Rectal smooth muscle tissue (tissue), 1 donor: ENCODE measurements at regions not wholly inside any gene's neighbourhood (a gene's known extent, or its start where the extent isn't known, plus 50 kb on each side); places are given as distances from the start of the nearest gene placed in this dataset.

ENCODE experiments used
- H3K27ac ChIP-seq: one replicate; pipeline ENCODE4 v1.7.0; 2013; ENCODE audit warnings: low read depth, low read length, inconsistent platforms
- H3K27me3 ChIP-seq: one replicate; pipeline ENCODE4 v1.7.0; 2013; ENCODE audit warnings: low read length; ENCODE audit not compliant: control insufficient read depth, insufficient read depth
- H3K36me3 ChIP-seq: one replicate; pipeline ENCODE4 v1.7.0; 2013; ENCODE audit warnings: low read length; ENCODE audit not compliant: control insufficient read depth, insufficient read depth
- H3K4me1 ChIP-seq: one replicate; pipeline ENCODE4 v1.7.0; 2013; ENCODE audit warnings: low read length; ENCODE audit not compliant: control insufficient read depth, insufficient read depth
- H3K4me3 ChIP-seq: one replicate; pipeline ENCODE4 v1.7.0; 2013; ENCODE audit warnings: low read length
- H3K9ac ChIP-seq: one replicate; pipeline ENCODE4 v1.7.0; 2013; ENCODE audit warnings: low read length

DNA sequence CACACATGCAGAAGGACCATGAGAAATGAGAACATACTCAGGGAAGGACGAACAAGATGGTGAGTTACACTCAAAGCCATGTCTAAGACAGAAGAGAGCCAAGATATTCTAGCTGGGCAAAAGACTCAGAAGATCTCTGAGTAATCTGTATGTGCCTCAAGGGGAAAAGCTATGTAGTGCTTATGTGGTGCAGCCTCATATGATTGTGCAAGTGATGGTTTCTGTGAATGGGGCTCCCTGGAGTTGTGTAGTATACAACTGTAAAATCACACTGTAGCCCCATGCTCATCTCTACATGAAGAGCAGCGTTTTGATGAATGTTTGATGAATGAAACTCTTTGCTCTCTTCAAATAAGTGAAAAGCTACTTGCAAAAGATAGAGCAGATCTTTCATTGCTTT, 57.5 kb downstream of the OSR1 start:
- H3K27me3 ChIP-seq, result no peaks in the 10 kb centered on the region
- H3K36me3 ChIP-seq, result no peaks in the 10 kb centered on the region
- H3K27ac ChIP-seq, result no peak overlapping the region
- no peak overlapping the region for H3K4me3 ChIP-seq
- H3K4me1 ChIP-seq, result no peaks in the 10 kb centered on the region
- H3K9ac ChIP-seq, result no peak overlapping the region

DNA sequence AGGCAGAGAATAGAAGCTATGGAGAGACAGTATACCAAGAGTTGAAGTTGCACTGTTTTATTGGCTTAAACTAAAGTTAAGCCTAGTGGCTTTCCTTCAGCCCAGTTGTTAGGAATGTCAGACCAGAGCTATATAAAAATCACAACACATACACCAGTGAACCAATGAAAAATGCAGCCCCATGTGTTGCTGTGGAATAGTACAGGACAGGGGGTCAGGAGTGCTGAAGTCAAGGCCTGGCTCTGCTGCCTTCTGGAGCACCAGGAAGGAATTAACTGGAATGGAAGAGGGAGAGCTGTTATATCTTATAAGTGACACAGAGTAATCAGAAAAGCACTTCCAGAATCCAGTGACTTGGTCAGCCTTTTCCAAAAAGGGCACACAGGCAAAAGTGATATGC, 58.9 kb downstream of the OSR1 start:
- Histone ChIP-seq H3K4me1 (no peaks in the 10 kb centered on the region), H3K9ac (no peak overlapping the region), H3K27ac (no peak overlapping the region), H3K27me3 (no peaks in the 10 kb centered on the region), H3K4me3 (no peak overlapping the region), H3K36me3 (no peaks in the 10 kb centered on the region)

DNA sequence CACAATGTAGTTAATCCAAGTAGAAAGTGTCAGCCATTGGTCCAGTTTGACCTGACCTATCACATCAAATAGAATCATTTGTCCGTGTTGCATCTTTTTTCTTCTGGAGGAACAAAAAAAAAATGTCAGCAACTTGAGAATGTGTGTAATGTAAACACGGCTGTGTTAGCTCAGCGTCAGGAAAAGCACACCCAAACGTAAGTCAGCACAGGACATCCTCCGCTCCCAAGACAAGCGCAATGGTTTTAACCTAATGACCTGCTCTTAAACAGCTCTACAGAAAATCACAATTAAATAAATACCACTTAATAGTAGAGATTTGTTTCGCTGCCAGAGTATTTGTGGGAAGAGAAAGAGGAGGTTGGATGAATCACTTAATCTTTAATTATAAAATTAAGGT, 59.4 kb downstream of the OSR1 start:
- no peak overlapping the region for H3K9ac ChIP-seq
- no peak overlapping the region for H3K4me3 ChIP-seq
- no peaks in the 10 kb centered on the region for H3K36me3 ChIP-seq
- no peaks in the 10 kb centered on the region for H3K4me1 ChIP-seq
- no peaks in the 10 kb centered on the region for H3K27me3 ChIP-seq
- no peak overlapping the region for H3K27ac ChIP-seq

DNA sequence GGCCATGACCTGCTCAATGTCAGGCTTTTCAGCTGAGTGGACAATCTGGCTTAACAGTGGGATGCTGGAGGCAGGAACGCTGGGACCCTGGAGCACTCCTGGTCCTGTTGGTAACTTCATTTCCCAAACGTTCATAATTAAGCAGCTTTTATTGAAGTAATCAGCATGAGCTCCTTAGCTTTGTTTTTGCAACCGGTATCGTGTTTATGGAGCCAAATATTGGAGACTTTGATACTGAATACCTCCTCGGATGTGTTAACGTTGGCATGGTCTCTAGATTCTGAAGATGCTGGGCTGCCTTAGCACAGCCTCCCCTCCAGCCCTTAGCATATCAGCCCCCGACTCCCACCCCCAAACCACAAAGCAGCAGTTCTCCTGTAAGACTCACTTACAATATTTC, 60.7 kb downstream of the OSR1 start:
- Histone ChIP-seq H3K27ac (no peak overlapping the region), H3K4me1 (no peaks in the 10 kb centered on the region), H3K9ac (no peak overlapping the region), H3K36me3 (no peaks in the 10 kb centered on the region), H3K4me3 (no peak overlapping the region), H3K27me3 (no peaks in the 10 kb centered on the region)

DNA sequence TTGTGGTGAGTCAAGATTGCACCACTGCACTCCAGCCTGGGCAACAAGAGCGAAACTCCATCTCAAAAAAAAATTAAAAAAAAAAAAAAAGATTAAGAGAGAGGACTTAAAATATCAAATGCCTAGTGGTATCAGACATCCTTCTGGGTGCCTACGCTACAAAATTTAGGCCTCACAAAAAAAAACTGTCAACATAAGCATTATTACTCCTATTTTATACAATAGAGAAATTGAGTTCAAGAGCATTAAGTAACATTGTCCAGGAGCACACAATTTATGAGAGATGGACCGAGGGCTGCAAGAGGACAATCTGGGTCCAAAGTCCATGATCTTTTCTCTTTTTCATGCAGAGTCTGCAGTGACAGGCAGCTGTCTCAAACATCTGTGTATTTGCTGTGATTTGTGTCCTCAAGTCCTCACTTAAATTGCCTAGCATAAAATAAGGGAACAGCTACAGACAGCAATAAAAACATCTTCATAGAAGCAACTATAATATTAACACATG, 62.4 kb downstream of the OSR1 start:
- no peaks in the 10 kb centered on the region for H3K36me3 ChIP-seq

DNA sequence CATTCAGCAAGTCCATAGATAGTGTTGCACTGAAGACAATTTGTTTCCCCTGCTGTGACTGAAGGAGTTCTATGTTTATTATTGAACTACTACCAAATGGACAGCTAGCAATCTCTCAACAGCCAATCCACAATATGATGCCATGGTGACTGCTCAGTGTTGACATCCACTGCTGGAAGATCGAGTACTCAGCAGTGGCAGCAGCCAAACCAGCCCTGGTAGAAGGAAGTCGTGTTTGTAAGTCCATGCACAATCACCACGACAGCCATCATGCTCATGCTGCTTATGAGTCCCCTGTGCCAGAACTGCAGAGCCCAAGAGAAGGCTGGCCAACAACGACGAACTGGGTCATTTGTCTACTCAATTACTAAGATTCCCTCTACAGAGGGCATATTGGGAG, 66.4 kb downstream of the OSR1 start:
- Histone ChIP-seq H3K27me3 (no peaks in the 10 kb centered on the region), H3K36me3 (no peaks in the 10 kb centered on the region), H3K27ac (no peak overlapping the region), H3K4me1 (no peaks in the 10 kb centered on the region), H3K9ac (no peak overlapping the region), H3K4me3 (no peak overlapping the region)

More for the DNA sequence above, 62.4 kb downstream of the OSR1 start:
- Histone ChIP-seq H3K9ac (no peak overlapping the region), H3K4me1 (no peaks in the 10 kb centered on the region), H3K4me3 (no peak overlapping the region), H3K27ac (no peak overlapping the region), H3K27me3 (no peaks in the 10 kb centered on the region)

DNA sequence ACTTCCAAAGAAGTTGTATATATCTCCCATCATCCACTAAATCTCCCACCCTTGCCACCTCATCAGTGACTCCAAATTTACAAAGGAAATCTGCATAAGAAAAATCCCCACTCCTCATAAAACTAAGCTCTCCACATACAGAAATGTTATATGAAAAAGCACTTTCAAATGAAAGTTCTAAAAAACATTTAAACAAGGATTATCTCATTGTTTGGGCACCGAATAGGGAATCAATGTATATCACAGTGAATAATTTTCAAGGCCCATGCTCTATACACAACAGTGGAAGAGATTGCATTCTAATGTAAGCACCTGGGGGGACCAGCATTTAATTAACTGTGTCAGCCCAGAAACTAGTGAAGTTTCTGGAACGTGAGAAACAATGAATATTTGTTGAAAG, 70.1 kb downstream of the OSR1 start:
- Histone ChIP-seq H3K27ac (no peak overlapping the region), H3K9ac (no peak overlapping the region), H3K36me3 (no peaks in the 10 kb centered on the region), H3K4me1 (no peaks in the 10 kb centered on the region), H3K4me3 (no peak overlapping the region), H3K27me3 (no peaks in the 10 kb centered on the region)

DNA sequence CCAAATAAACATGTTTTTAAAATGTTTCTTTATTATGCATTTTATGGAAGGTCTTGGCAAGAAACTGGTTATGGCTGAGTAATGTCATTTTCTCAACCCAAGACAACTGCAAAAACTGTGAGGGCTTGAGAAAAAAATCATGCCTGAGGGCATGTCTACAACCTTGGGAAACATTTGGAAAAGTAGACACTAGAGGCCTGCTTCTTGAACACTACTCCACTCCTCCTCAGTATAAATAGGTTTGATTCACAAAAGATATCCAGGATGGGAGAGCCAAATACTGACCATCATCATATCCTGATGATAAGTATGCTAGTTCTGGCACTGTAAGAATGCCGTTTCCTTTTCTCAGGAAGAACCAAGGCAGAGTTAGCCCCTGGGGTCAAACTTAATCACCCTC, 71.1 kb downstream of the OSR1 start:
- no peak overlapping the region for H3K9ac ChIP-seq
- H3K4me1 ChIP-seq, result no peaks in the 10 kb centered on the region
- no peaks in the 10 kb centered on the region for H3K27me3 ChIP-seq
- H3K36me3 ChIP-seq, result no peaks in the 10 kb centered on the region
- H3K4me3 ChIP-seq, result no peak overlapping the region
- H3K27ac ChIP-seq, result no peak overlapping the region

DNA sequence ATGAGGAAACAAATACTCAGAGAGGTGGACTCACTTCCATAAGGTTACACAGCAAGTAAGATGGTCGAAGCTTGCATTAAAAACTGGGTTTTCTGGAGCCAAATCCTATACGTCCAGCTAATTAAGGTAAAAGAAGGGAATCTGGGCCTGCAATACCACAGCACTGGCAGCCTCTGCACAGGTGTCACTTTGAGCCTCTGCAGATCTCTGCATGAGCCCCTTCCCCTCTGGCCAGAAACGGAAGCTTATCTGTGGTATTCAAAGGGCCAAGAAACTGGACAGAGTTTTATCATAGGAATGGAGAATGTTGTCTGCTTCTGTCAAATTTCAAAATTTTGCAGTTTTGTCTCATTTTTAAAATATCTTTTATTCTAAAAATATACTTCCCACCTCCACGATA, 76.1 kb downstream of the OSR1 start:
- Histone ChIP-seq H3K4me3 (no peak overlapping the region), H3K4me1 (no peaks in the 10 kb centered on the region), H3K36me3 (no peaks in the 10 kb centered on the region), H3K27me3 (no peaks in the 10 kb centered on the region), H3K27ac (no peak overlapping the region), H3K9ac (no peak overlapping the region)

DNA sequence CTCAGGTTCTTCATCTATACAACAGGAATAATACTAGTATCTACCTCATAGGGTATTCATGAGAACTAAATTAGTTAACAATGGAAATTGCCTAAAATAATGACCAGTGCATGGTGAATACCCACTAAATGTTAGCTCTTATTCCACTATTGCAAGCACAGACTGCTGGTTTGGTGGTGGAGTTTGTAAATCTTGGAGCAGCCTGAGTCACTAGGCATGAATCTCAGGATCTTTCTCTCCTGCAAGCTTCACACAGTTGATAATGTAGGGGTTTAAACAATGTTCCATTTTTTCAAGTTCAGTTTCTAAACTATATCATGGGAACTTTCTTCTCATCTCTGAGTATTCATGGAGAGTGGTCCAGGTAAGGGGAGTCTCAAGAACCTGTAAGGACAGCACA, 84.0 kb downstream of the OSR1 start:
- no peak overlapping the region for H3K27ac ChIP-seq
- no peaks in the 10 kb centered on the region for H3K4me1 ChIP-seq
- H3K4me3 ChIP-seq, result no peak overlapping the region
- H3K27me3 ChIP-seq, result no peaks in the 10 kb centered on the region
- no peaks in the 10 kb centered on the region for H3K36me3 ChIP-seq
- no peak overlapping the region for H3K9ac ChIP-seq

DNA sequence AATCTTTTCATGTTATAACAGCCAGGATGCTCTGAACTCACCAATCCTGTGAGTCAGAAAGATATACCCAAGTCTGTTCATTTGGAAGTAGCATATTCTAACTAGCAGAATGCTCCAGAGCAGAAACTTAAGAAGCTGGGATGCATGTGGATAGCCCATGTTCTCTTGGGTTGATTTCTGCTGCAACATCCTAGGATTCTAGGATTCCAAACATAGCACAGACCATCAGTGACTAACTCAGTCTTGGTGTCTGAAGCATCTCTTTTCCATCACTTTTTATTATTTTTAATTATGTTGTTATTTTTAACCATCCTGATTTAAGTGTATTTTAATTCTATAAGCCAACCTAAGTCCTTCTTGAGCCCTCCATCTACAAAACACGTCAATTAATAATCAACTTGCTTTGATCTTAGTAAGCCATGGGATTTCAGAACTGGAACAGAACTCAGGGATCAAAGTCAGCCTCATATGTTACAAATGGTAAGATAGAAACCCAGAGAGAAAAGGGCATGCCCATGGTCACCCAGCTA, 85.4 kb downstream of the OSR1 start:
- no peak overlapping the region for H3K4me3 ChIP-seq
- no peak overlapping the region for H3K27ac ChIP-seq
- no peak overlapping the region for H3K9ac ChIP-seq
- H3K4me1 ChIP-seq, result no peaks in the 10 kb centered on the region
- H3K27me3 ChIP-seq, result no peaks in the 10 kb centered on the region
- no peaks in the 10 kb centered on the region for H3K36me3 ChIP-seq

DNA sequence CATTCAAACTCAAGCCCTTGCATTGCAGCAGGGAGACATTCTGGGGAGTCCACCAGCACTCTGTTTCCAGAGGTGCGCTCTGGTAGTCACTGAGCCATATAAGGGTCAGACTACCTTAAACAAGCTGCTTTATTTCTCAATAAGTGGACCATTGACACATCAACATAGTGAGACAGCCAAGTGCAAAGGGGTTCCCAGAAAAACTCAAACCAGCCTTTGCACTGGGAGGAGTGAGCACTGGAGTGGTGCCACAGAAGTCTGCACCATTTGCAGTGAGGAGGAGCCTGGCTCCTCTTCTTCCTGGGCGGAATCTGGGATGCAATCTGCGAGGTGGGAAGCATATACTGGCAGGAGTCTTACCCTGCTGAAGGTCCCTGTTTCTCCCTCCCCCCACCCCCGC, 86.4 kb downstream of the OSR1 start:
- Histone ChIP-seq H3K4me1 (no peaks in the 10 kb centered on the region), H3K9ac (no peak overlapping the region), H3K4me3 (no peak overlapping the region), H3K36me3 (no peaks in the 10 kb centered on the region), H3K27ac (no peak overlapping the region), H3K27me3 (no peaks in the 10 kb centered on the region)

DNA sequence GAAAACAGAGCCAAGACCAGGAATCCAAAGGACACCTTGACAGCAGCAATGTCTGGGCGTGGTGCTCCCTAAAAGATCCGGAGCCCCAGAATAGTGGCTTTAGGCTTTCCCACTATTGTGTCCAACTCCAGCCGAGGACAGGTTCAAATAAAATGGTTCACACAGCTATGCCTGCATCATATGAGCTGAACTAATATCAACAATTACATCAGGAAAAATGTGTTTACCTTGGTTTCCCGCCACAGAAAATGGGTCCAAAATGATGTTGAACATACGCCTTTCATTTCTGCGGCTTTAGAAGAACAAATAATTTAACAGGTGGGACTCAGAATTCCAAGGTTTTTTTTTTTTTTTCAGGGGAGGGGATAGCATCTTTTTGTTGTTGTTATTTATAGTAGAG, 93.6 kb downstream of the OSR1 start:
- H3K4me3 ChIP-seq, result no peak overlapping the region
- H3K27me3 ChIP-seq, result no peaks in the 10 kb centered on the region
- H3K36me3 ChIP-seq, result no peaks in the 10 kb centered on the region
- no peak overlapping the region for H3K9ac ChIP-seq
- no peak overlapping the region for H3K27ac ChIP-seq
- H3K4me1 ChIP-seq, result no peaks in the 10 kb centered on the region
